HCT116 (cell line): ENCODE measurements at regions not wholly inside any gene's neighbourhood (a gene's known extent, or its start where the extent isn't known, plus 50 kb on each side); places are given as distances from the start of the nearest gene placed in this dataset.

ENCODE experiments used
- ATAC-seq: fragments of 200-7000 bp; cut with Tn5 transposase; 2 replicates; pipeline ENCODE4 v1.9.1; 2020; ENCODE audit warnings: mild to moderate bottlenecking, moderate library complexity
- BruUV-seq: library from RNA; stranded (reverse); fragments of 400-500 nt; replicated peaks from 2 replicates; lab custom pipeline; 2021; lab: Mats Ljungman, UMichigan
- CTCF ChIA-PET: fragments of 300-600 bp; sonication (Branson Sonifier 250); formaldehyde crosslinking; loops from one replicate; lab custom pipeline; 2021; ENCODE audit warnings: antibody characterized with exemption; lab: Charles Lee
- POLR2A ChIA-PET: fragments of 300-600, 350-600 bp; sonication (Branson Sonifier 250); formaldehyde crosslinking; loops from one replicate; lab custom pipeline; 2021; ENCODE audit warnings: antibody characterized with exemption; lab: Charles Lee
- RAD21 ChIA-PET, 2 experiments: fragments of 300-600 bp; sonication (Branson Sonifier 250); formaldehyde crosslinking; loops; one replicate each; lab custom pipeline; 2023; ENCODE audit warnings: low total read pairs in 2 of 2; ENCODE audit not compliant: uncharacterized antibody in 2 of 2, unreplicated experiment in 2 of 2, low non-redundant PET in 1 of 2; lab: Charles Lee
- DNase-seq: peaks from one replicate; pipeline ENCODE4 v3.0.0-alpha.2; 2010; ENCODE audit warnings: low read depth, low spot score
- H2AFZ ChIP-seq: fragments of 200-600 bp; shearing (Covaris generic), sonication (generic); 2 replicates; pipeline ENCODE4 v1.6.1; 2017; ENCODE audit warnings: low read depth, mixed run types, mixed read lengths, antibody characterized with exemption, low read length; ENCODE audit not compliant: poor library complexity, severe bottlenecking
- H3K27ac ChIP-seq: 2 replicates; pipeline ENCODE4 v1.5.1; 2012; ENCODE audit warnings: low read depth, low read length
- H3K27me3 ChIP-seq: fragments of 200-600 bp; sonication (generic); 2 replicates; pipeline ENCODE4 v1.6.1; 2016; ENCODE audit warnings: mixed run types, low read length, mixed read lengths; ENCODE audit not compliant: insufficient read depth
- H3K36me3 ChIP-seq, 2 experiments: fragments of 200-500 bp in 1 of 2; fragments of 200-600 bp in 1 of 2; sonication (Bioruptor generic) in 1 of 2; sonication (generic) in 1 of 2; 2 replicates each; pipeline versions ENCODE4 v1.5.1 to v1.6.1; 2014 to 2016; ENCODE audit warnings: low read length in 2 of 2, inconsistent platforms in 1 of 2, mixed read lengths in 1 of 2, mixed run types in 1 of 2; ENCODE audit not compliant: insufficient read depth in 2 of 2, control insufficient read depth in 1 of 2
- H3K4me1 ChIP-seq, 2 experiments: fragments of 200-600 bp in 1 of 2; sonication (generic) in 1 of 2; 2 replicates each; pipeline versions ENCODE4 v1.5.1 to v1.6.1; 2012 to 2017; ENCODE audit warnings: low read length in 2 of 2, inconsistent platforms in 1 of 2, mild to moderate bottlenecking in 1 of 2, mixed read lengths in 1 of 2, mixed run types in 1 of 2, moderate library complexity in 1 of 2; ENCODE audit not compliant: insufficient read depth in 2 of 2, control insufficient read depth in 1 of 2
- H3K4me2 ChIP-seq: fragments of 200-600 bp; sonication (generic); 2 replicates; pipeline ENCODE4 v1.6.1; 2017; ENCODE audit warnings: mixed run types, low read length, mixed read lengths
- H3K4me3 ChIP-seq, 2 experiments: fragments of 200-600 bp in 1 of 2; sonication (generic) in 1 of 2; replicated peaks in 1 of 2; 2 replicates each; pipeline ENCODE4 v1.5.1; 2011 to 2016; ENCODE audit warnings: low read length in 2 of 2, control low read depth in 1 of 2, low read depth in 1 of 2, mild to moderate bottlenecking in 1 of 2, mixed read lengths in 1 of 2, mixed run types in 1 of 2
- H3K79me2 ChIP-seq: fragments of 200-600 bp; sonication (generic); 2 replicates; pipeline ENCODE4 v1.6.1; 2017; ENCODE audit warnings: mild to moderate bottlenecking, mixed run types, low read length, moderate library complexity, mixed read lengths; ENCODE audit not compliant: insufficient read depth
- H3K9ac ChIP-seq: fragments of 200-600 bp; sonication (generic); 2 replicates; pipeline ENCODE4 v1.6.1; 2016; ENCODE audit warnings: low read length, mixed read lengths
- H3K9me2 ChIP-seq: fragments of 200-600 bp; sonication (generic), shearing (Covaris generic); 2 replicates; pipeline ENCODE4 v1.6.1; 2017; ENCODE audit warnings: mixed run types, mild to moderate bottlenecking, moderate library complexity; ENCODE audit not compliant: insufficient read depth
- H3K9me3 ChIP-seq, 2 experiments: fragments of 200-500 bp in 1 of 2; fragments of 200-600 bp in 1 of 2; sonication (Bioruptor generic) in 1 of 2; sonication (generic) in 1 of 2; 2 replicates each; pipeline ENCODE4 v1.6.1; 2014 to 2017; ENCODE audit warnings: low read length in 2 of 2, mixed read lengths in 2 of 2, inconsistent platforms in 1 of 2, low read depth in 1 of 2, mild to moderate bottlenecking in 1 of 2, mixed run types in 1 of 2, moderate library complexity in 1 of 2; ENCODE audit not compliant: control insufficient read depth in 1 of 2, insufficient read depth in 1 of 2
- H4K20me1 ChIP-seq: fragments of 200-600 bp; sonication (generic), shearing (Covaris generic); 2 replicates; pipeline ENCODE4 v1.6.1; 2017; ENCODE audit warnings: mixed run types, mild to moderate bottlenecking, moderate library complexity; ENCODE audit not compliant: insufficient read depth
- CTCF ChIP-seq, 3 experiments: fragments of 200-600 bp in 1 of 3; sonication (generic) in 1 of 3; IDR thresholded peaks in 2 of 3; conservative IDR thresholded peaks in 1 of 3; 2 replicates each; pipeline ENCODE4 v1.5.1; 2012 to 2017; ENCODE audit warnings: low read depth in 2 of 3, low read length in 2 of 3, antibody characterized with exemption in 1 of 3, borderline replicate concordance in 1 of 3, control low read depth in 1 of 3, mild to moderate bottlenecking in 1 of 3, mixed read lengths in 1 of 3, mixed run types in 1 of 3, moderate library complexity in 1 of 3; ENCODE audit not compliant: insufficient read depth in 1 of 3
- EGR1 ChIP-seq: IDR thresholded peaks from 2 replicates; pipeline ENCODE4 v1.6.1; 2012; ENCODE audit warnings: low read depth
- JUND ChIP-seq: IDR thresholded peaks from 2 replicates; pipeline ENCODE4 v1.6.1; 2012
- POLR2AphosphoS5 ChIP-seq: IDR thresholded peaks from 2 replicates; pipeline ENCODE4 v1.6.1; 2011; ENCODE audit warnings: mild to moderate bottlenecking, low read depth, low read length, moderate library complexity
- YY1 ChIP-seq: IDR thresholded peaks from 2 replicates; pipeline ENCODE4 v1.6.1; 2011; ENCODE audit warnings: low read length, low read depth, moderate library complexity, mild to moderate bottlenecking; ENCODE audit not compliant: insufficient replicate concordance; ENCODE audit errors: extremely low read depth
- intact Hi-C: fragments of 100-400 bp; cut with micrococcal nuclease; formaldehyde crosslinking; loops from 2 replicates; pipeline ENCODE4 v1.10.0; 2022

- H3K4me3 ChIP-seq: no peak overlapping the region
- no peaks in the 10 kb centered on the region for H3K27me3 ChIP-seq
- ChIA-PET CTCF (no interaction called here), POLR2A (no interaction called here), RAD21 (no interaction called here)
- no peak overlapping the region for H3K27ac ChIP-seq
- no peaks in the 10 kb centered on the region for H4K20me1 ChIP-seq
- H3K9me3 ChIP-seq: no peaks in the 10 kb centered on the region
- H3K9me2 ChIP-seq: no peaks in the 10 kb centered on the region
- no peak overlapping the region for H3K9ac ChIP-seq
- TF ChIP-seq YY1: no peak
- no peak for TF ChIP-seq EGR1
- TF ChIP-seq JUND: no peak
- TF ChIP-seq POLR2AphosphoS5: no peak
- H2AFZ ChIP-seq: no peak overlapping the region
- H3K4me1 ChIP-seq: peaks cover 9 to 12% of the 10 kb centered on the region in 2 experiments
- no peak overlapping the region for H3K4me2 ChIP-seq
- DNase-seq (no peak), ATAC-seq (no peak)
- no peaks in the 10 kb centered on the region for H3K36me3 ChIP-seq
- intact Hi-C loops: no loop called here
- no TSS peak for BruUV-seq
- H3K79me2 ChIP-seq: no peaks in the 10 kb centered on the region
Measured at GRCh38 chr16:85310868-85311585, 198.8 kb upstream of the CIBAR2 start.

- DNase-seq (no peak), ATAC-seq (no peak)
- ChIA-PET POLR2A (no interaction called here), CTCF (no interaction called here), RAD21 (no interaction called here)
- Histone ChIP-seq H3K36me3 (no peaks in the 10 kb centered on the region), H3K27ac (no peak overlapping the region), H3K9me2 (no peaks in the 10 kb centered on the region), H3K4me1 (peaks cover 6 to 11% of the 10 kb centered on the region in 2 experiments), H3K9me3 (no peaks in the 10 kb centered on the region), H2AFZ (no peak overlapping the region), H3K9ac (no peak overlapping the region), H3K4me2 (no peak overlapping the region), H3K27me3 (no peaks in the 10 kb centered on the region), H4K20me1 (no peaks in the 10 kb centered on the region), H3K4me3 (no peak overlapping the region), H3K79me2 (no peaks in the 10 kb centered on the region)
- BruUV-seq: no TSS peak
- intact Hi-C loops: no loop called here
- no peak for TF ChIP-seq CTCF (IDR thresholded peaks at IDR 0.05 in 2 of 3, conservative IDR thresholded peaks at IDR 0.05 in 1 of 3; ENCODE audit: borderline replicate concordance in 1 of 3, insufficient read depth in 1 of 3, low read depth in 2 of 3, low read length in 2 of 3)
Measured at GRCh38 chr16:85311741-85312140, 199.5 kb upstream of the CIBAR2 start.
